ENCODE measurements at regions not wholly inside any gene's neighbourhood (a gene's known extent, or its start where the extent isn't known, plus 50 kb on each side); places are given as distances from the start of the nearest gene placed in this dataset.

DNA sequence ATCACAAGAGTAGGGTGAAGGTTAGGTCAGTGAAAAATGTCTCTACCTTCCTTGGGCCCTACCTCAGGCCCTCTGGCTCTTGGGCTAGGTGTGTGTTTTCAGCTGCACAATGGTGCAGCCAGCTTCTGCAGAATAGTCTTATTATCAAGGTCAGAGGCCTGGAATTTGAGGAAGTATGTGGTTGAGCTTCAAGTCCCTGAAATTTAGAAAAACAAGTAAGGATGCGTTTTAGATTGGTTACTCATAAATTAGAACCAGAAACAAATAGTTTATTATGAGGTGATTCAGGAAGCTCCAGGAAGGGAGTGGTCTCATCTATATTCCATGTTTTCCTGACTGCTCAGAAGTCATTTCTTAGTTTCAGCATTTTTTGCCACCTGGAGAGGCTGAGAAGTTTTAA, 204.2 kb upstream of the CELF4 start:
- DNase-seq, result peak; percentile 32

- no peak for DNase-seq
Measured at GRCh38 chr18:37764541-37765288, 199.1 kb upstream of the CELF4 start.

- no peak for DNase-seq
Measured at GRCh38 chr18:37762076-37762621, 196.6 kb upstream of the CELF4 start.

- DNase-seq, result no peak
Measured at GRCh38 chr18:37754141-37754540, 188.5 kb upstream of the CELF4 start.

GRCh38 chr18:37742436-37742835, 176.8 kb upstream of the CELF4 start:
- DNase-seq, result no peak

GRCh38 chr18:37741032-37741623, 175.5 kb upstream of the CELF4 start:
- DNase-seq, result no peak

- DNase-seq, result no peak
Measured at GRCh38 chr18:37734406-37734805, 168.8 kb upstream of the CELF4 start.

DNA sequence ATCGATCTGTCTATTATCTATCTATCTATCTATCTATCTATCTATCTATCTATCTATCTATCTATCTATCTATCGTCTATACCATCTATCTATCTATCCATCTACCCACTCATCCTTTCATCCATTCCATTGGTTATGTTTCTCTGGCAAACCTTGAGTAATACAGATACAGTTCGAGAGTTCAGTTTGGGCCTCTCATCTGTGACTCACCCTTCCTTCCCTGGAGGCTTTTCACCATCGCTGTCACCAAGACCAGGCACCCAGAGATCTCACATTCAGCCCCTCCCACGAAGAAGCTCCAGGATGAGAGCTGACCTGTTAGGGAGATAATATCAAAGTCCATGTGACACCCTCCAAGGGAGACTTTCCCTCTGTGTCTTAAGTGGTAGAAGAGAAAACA, 164.1 kb upstream of the CELF4 start:
- DNase-seq, result no peak

- no peak for DNase-seq
Measured at GRCh38 chr18:37724206-37724605, 158.6 kb upstream of the CELF4 start.

- DNase-seq, result peak; percentile 22
Measured at GRCh38 chr18:37721544-37722522, 156.2 kb upstream of the CELF4 start.

- DNase-seq, result peak; percentile 38
Measured at GRCh38 chr18:37720663-37721062, 155.1 kb upstream of the CELF4 start.

DNA sequence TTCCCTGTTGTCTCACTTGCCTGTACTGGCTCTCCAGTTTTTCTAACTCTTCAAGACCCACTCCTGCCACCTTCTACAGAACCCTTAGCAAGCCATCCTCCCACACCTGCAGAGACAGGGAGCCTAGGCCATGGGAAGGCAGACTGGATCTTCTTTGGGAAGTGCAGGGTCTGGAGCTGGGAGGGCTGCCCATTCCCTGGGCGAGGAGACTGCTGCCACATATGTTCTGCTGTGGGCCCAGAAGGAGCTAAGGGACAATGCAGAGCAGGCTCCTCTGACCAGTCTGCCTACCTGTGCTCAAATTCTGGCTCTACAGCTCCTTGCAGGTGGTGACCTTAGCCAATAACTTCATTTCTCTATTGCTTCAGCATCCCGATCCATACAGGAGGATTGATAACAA, 152.1 kb upstream of the CELF4 start:
- no peak for DNase-seq

DNA sequence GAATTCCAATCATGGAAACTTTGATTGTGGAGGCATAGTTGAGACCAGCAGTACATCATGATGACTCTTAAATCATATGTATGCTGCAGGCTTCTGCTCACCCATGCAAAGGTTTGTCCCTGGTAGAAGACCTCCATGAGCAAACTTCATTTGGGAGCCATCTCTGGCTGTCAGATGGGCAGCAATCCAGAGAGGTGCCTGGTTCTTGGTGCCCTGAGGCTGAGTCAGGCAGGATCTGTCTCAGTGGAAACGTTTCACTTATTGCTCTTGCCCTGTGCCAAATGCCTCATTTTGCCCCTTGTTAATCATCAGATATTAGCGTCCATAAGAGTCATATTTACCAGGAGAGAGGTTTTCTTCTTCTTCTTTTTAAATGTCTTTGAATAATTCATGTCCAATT, 151.5 kb upstream of the CELF4 start:
- DNase-seq, result no peak

- DNase-seq, result no peak
Measured at GRCh38 chr18:37716106-37716735, 150.6 kb upstream of the CELF4 start.

DNA sequence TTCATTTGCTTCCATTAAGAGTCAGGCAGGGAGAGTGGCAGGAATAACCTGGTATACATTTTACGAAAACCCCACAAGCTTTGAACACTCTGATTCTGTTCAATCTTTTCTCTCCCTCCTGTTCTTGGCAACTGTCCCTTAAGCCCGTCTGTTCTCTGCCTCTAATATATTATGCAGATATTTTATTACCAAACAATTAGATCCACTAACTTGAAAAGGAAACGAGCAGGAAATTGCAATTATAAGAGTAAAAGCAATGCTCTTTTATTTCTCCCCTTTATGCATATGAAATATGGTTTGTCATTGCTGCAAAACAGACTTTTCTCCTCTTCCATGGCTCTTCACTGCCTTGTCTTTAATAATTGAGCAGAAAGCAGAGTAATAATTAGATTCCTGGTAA, 149.1 kb upstream of the CELF4 start:
- no peak for DNase-seq

- DNase-seq, result no peak
Measured at GRCh38 chr18:37712776-37713175, 147.2 kb upstream of the CELF4 start.

- DNase-seq, result no peak
Measured at GRCh38 chr18:37711766-37712505, 146.3 kb upstream of the CELF4 start.

- DNase-seq, result no peak
Measured at GRCh38 chr18:37710726-37711125, 145.1 kb upstream of the CELF4 start.

DNA sequence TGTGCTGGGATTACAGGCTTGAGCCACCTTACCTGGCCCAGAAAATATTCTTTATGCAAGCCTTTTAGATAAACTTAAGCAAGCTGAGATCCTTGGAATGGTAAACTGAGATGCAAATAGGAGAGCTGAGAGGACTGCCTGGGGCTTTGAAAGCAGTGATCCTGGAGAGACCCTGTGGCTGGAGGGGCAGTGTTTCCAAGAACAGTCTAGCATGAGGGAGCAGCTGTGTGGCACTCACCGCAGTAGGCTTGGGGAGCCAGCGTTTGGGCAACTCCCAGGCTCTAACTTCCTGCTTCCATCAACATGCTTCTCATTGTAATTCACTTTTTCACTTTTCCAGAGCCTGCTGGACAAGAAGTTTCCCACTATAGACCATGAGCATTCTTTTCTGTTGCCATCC, 144.1 kb upstream of the CELF4 start:
- DNase-seq, result no peak

DNA sequence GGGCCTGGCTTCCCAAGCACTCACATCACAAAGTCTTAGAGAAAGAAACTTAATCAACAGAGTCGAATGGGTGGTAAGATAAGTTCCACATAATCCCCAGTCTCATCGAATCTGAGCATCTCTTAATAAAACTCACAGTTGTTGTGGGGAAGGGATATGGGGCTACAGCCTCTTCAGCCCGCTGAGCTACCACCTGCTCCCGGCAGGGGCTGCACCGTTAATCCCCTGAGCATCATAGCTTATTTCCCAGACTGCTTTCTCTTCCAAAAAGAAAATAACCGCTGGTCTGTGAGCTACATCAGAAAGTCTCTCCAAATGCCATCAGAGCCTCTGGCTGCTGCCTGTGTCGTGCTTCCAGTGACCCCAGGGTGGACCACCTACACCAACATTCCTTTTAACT, 139.4 kb upstream of the CELF4 start:
- no peak for DNase-seq

DNA sequence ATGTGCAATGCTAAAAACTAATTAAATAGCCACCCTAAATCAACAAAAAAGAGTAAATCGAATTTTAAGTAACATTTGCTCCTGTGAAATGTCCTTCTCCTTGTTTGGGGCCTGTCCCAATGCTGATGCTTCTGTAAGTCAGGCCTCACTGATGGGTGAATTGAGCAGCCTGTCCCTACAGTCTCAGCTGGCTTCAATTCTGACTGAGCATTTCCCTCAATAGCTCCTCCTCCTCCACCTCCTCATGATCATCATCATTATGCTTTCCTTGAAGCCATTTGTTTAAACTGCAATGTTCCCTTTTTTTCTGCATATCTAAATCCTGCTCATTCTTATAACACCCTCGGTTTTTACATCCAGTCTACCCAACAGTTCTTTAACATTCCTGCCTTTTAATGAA, 137.2 kb upstream of the CELF4 start:
- DNase-seq, result no peak

GRCh38 chr18:37701967-37702366, 136.4 kb upstream of the CELF4 start:
- peak; percentile 72 for DNase-seq

Measured in GDM1 (cell line).